HEK293 (cell line): ENCODE measurements at regions not wholly inside any gene's neighbourhood (a gene's known extent, or its start where the extent isn't known, plus 50 kb on each side); places are given as distances from the start of the nearest gene placed in this dataset.

Source experiments
- CTCF ChIA-PET: fragments of 350-600 bp; formaldehyde crosslinking; extraction: SDS; loops from one replicate; lab custom pipeline; 2021; ENCODE audit warnings: antibody characterized with exemption; lab: Yijun Ruan, JAX
- POLR2A ChIA-PET: fragments of 300-600 bp; formaldehyde crosslinking; extraction: SDS; loops from one replicate; lab custom pipeline; 2020; ENCODE audit warnings: antibody characterized with exemption, inconsistent platforms; lab: Yijun Ruan, JAX
- H3K27ac ChIP-seq: fragments of 200-500 bp; sonication (Bioruptor generic); 2 replicates; pipeline ENCODE4 v1.5.1; 2014; ENCODE audit warnings: low read depth, low read length, control low read depth, inconsistent platforms; ENCODE audit errors: extremely low read depth
- H3K36me3 ChIP-seq, 2 experiments: fragments of 200-500 bp in 1 of 2; sonication (Bioruptor generic) in 1 of 2; 1 replicate in 1 of 2; 2 replicates in 1 of 2; pipeline ENCODE4 v1.5.1; 2014 to 2017; ENCODE audit warnings: inconsistent platforms in 2 of 2, low read length in 2 of 2; ENCODE audit not compliant: control insufficient read depth in 2 of 2, insufficient read depth in 1 of 2
- H3K4me1 ChIP-seq: fragments of 200-500 bp; sonication (Bioruptor generic); 2 replicates; pipeline ENCODE4 v1.5.1; 2014; ENCODE audit warnings: mild to moderate bottlenecking, low read length, inconsistent platforms; ENCODE audit not compliant: control insufficient read depth, insufficient read depth
- H3K4me3 ChIP-seq: 2 replicates; pipeline ENCODE4 v1.5.1; 2011; ENCODE audit warnings: low read depth, mild to moderate bottlenecking, control low read depth, low read length, moderate library complexity
- H3K9me3 ChIP-seq: fragments of 200-500 bp; sonication (Bioruptor generic); 2 replicates; pipeline ENCODE4 v1.5.1; 2014; ENCODE audit warnings: low read depth, low read length, inconsistent platforms; ENCODE audit not compliant: control insufficient read depth, insufficient read depth
- BCL11A ChIP-seq: fragments of 450-650 bp; formaldehyde crosslinking; IDR thresholded peaks from 2 replicates; pipeline ENCODE4 v1.5.1; 2016; ENCODE audit warnings: low read depth, missing biosample characterization, missing genetic modification characterization
- BCL11B ChIP-seq: fragments of 450-650 bp; formaldehyde crosslinking; IDR thresholded peaks from 2 replicates; pipeline ENCODE4 v1.5.1; 2016; ENCODE audit warnings: low read depth, missing biosample characterization, missing genetic modification characterization
- EGR2 ChIP-seq: fragments of 450-650 bp; formaldehyde crosslinking; IDR thresholded peaks from 2 replicates; pipeline ENCODE4 v1.5.1; 2016; ENCODE audit warnings: low read depth, missing biosample characterization, missing genetic modification characterization
- GLI4 ChIP-seq: fragments of 450-650 bp; formaldehyde crosslinking; IDR thresholded peaks from 2 replicates; pipeline ENCODE4 v1.5.1; 2016; ENCODE audit warnings: missing biosample characterization, missing genetic modification characterization
- GLIS1 ChIP-seq: fragments of 450-650 bp; formaldehyde crosslinking; IDR thresholded peaks from 2 replicates; pipeline ENCODE4 v1.5.1; 2016; ENCODE audit warnings: missing biosample characterization, missing genetic modification characterization
- IKZF3 ChIP-seq: fragments of 450-650 bp; IDR thresholded peaks from 2 replicates; pipeline ENCODE4 v1.5.0; 2018; ENCODE audit warnings: missing biosample characterization, mild to moderate bottlenecking, missing genetic modification characterization, moderate library complexity
- KLF1 ChIP-seq: fragments of 450-650 bp; formaldehyde crosslinking; IDR thresholded peaks from 2 replicates; pipeline ENCODE4 v1.5.1; 2016; ENCODE audit warnings: missing biosample characterization, missing genetic modification characterization
- KLF10 ChIP-seq: fragments of 450-650 bp; IDR thresholded peaks from 2 replicates; pipeline ENCODE4 v1.5.1; 2018; ENCODE audit warnings: missing biosample characterization, mild to moderate bottlenecking, missing genetic modification characterization
- KLF8 ChIP-seq: fragments of 450-650 bp; formaldehyde crosslinking; IDR thresholded peaks from 2 replicates; pipeline ENCODE4 v1.5.1; 2016; ENCODE audit warnings: missing biosample characterization, missing genetic modification characterization
- KLF9 ChIP-seq: fragments of 450-650 bp; formaldehyde crosslinking; IDR thresholded peaks from 2 replicates; pipeline ENCODE4 v1.5.1; 2016; ENCODE audit warnings: missing biosample characterization, missing genetic modification characterization, low read depth
- PRDM1 ChIP-seq: fragments of 450-650 bp; formaldehyde crosslinking; IDR thresholded peaks from 2 replicates; pipeline ENCODE4; 2016; ENCODE audit warnings: missing biosample characterization, missing genetic modification characterization
- PRDM4 ChIP-seq: fragments of 450-650 bp; formaldehyde crosslinking; IDR thresholded peaks from 2 replicates; pipeline ENCODE4 v1.5.1; 2017; ENCODE audit warnings: missing biosample characterization, missing genetic modification characterization
- SP7 ChIP-seq: fragments of 450-650 bp; formaldehyde crosslinking; IDR thresholded peaks from 2 replicates; pipeline ENCODE4 v1.5.1; 2016; ENCODE audit warnings: missing biosample characterization, missing genetic modification characterization
- WT1 ChIP-seq: fragments of 450-650 bp; formaldehyde crosslinking; IDR thresholded peaks from 2 replicates; pipeline ENCODE4 v1.5.1; 2016; ENCODE audit warnings: missing biosample characterization, missing genetic modification characterization
- YY1 ChIP-seq: fragments of 450-650 bp; formaldehyde crosslinking; IDR thresholded peaks from 2 replicates; pipeline ENCODE4 v1.5.1; 2018; ENCODE audit warnings: missing biosample characterization, missing genetic modification characterization
- ZFHX2 ChIP-seq: fragments of 450-650 bp; formaldehyde crosslinking; conservative IDR thresholded peaks from 2 replicates; pipeline ENCODE4 v1.5.1; 2016; ENCODE audit warnings: missing biosample characterization, missing genetic modification characterization
- ZFP69B ChIP-seq: fragments of 450-650 bp; formaldehyde crosslinking; IDR thresholded peaks from 2 replicates; pipeline ENCODE4 v1.5.1; 2016; ENCODE audit warnings: missing biosample characterization, missing genetic modification characterization
- ZNF184 ChIP-seq: fragments of 450-650 bp; IDR thresholded peaks from 2 replicates; pipeline ENCODE4 v1.5.1; 2018; ENCODE audit warnings: missing biosample characterization, mild to moderate bottlenecking, missing genetic modification characterization
- ZNF24 ChIP-seq: fragments of 450-650 bp; formaldehyde crosslinking; IDR thresholded peaks from 2 replicates; pipeline ENCODE4 v1.5.1; 2016; ENCODE audit warnings: missing biosample characterization, missing genetic modification characterization
- ZNF391 ChIP-seq: fragments of 450-650 bp; formaldehyde crosslinking; IDR thresholded peaks from 2 replicates; pipeline ENCODE4 v1.5.1; 2016; ENCODE audit warnings: low read depth, missing biosample characterization, missing genetic modification characterization, borderline replicate concordance
- ZNF398 ChIP-seq: fragments of 450-650 bp; formaldehyde crosslinking; IDR thresholded peaks from 2 replicates; pipeline ENCODE4 v1.5.1; 2017; ENCODE audit warnings: missing biosample characterization, missing genetic modification characterization
- ZNF404 ChIP-seq: fragments of 450-650 bp; formaldehyde crosslinking; IDR thresholded peaks from 2 replicates; pipeline ENCODE4 v1.5.1; 2017; ENCODE audit warnings: missing biosample characterization, missing genetic modification characterization
- ZNF433 ChIP-seq: fragments of 450-650 bp; formaldehyde crosslinking; IDR thresholded peaks from 2 replicates; pipeline ENCODE4 v1.5.1; 2016; ENCODE audit warnings: missing biosample characterization, missing genetic modification characterization, low read depth
- ZNF530 ChIP-seq: fragments of 450-650 bp; formaldehyde crosslinking; IDR thresholded peaks from 2 replicates; pipeline ENCODE4 v1.5.1; 2016; ENCODE audit warnings: low read depth, missing biosample characterization, missing genetic modification characterization
- ZNF548 ChIP-seq: fragments of 450-650 bp; formaldehyde crosslinking; IDR thresholded peaks from 2 replicates; pipeline ENCODE4 v1.5.1; 2016; ENCODE audit warnings: missing biosample characterization, missing genetic modification characterization
- ZNF558 ChIP-seq: fragments of 450-650 bp; formaldehyde crosslinking; IDR thresholded peaks from 2 replicates; pipeline ENCODE4 v1.5.1; 2016; ENCODE audit warnings: missing biosample characterization, missing genetic modification characterization
- ZNF561 ChIP-seq: fragments of 450-650 bp; IDR thresholded peaks from 2 replicates; pipeline ENCODE4 v1.5.1; 2018; ENCODE audit warnings: missing biosample characterization, missing genetic modification characterization, borderline replicate concordance
- ZNF621 ChIP-seq: fragments of 450-650 bp; formaldehyde crosslinking; IDR thresholded peaks from 2 replicates; pipeline ENCODE4 v1.5.1; 2017; ENCODE audit warnings: missing biosample characterization, missing genetic modification characterization
- ZNF623 ChIP-seq: fragments of 450-650 bp; formaldehyde crosslinking; IDR thresholded peaks from 2 replicates; pipeline ENCODE4 v1.5.1; 2016; ENCODE audit warnings: missing biosample characterization, missing genetic modification characterization
- ZNF626 ChIP-seq: fragments of 450-650 bp; sonication (Bioruptor Pico); formaldehyde crosslinking; IDR thresholded peaks from 2 replicates; pipeline ENCODE4 v1.5.1; 2018; ENCODE audit warnings: missing biosample characterization, missing genetic modification characterization, inconsistent platforms
- TF ChIP-seq, protein P1 (sequence below): fragments of 450-650 bp; formaldehyde crosslinking; IDR thresholded peaks from 2 replicates; pipeline ENCODE4 v1.5.1; 2017; ENCODE audit warnings: missing biosample characterization, missing genetic modification characterization

DNA sequence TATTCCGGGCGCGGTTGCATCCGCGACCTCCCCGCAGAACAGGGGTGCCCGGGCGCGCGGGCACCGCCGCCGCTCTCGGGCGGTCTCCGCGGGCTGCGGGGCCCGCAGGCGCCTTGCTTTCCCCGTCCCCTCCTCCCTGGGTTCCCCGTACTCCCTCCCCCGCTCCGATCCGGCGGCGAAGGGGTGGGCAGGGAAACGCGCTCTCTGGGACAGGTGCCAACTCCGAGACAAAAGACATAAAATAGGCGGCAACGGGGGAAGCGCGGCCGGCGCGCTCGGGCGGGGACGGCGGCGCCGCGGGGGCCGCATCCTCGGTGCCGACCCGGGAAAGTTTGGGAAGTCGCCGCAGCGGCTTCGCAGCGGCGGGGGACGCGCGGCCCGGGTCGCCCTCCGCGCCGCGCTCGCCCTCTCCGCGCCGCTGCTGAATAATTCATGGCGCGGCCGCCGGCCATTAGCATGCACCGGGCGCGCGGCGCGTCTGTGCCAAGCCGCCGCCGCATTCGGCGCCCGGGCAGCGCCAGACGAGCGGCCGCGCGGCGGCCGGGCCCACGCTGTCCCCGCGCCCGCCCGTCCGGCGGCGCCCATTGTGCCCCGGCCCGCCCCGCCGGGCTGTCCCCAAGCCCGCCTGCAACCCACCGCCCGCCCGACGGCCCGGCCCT is 78.7 kb upstream of the PPARA start (continued):
- TF ChIP-seq ZNF398 (tag by site-specific recombination), result peak; percentile 89
- peak; percentile 31; the same call in 1 of the 2 replicates for TF ChIP-seq WT1 (tag by site-specific recombination)
- TF ChIP-seq BCL11A (tag by site-specific recombination), result no peak
- peak; percentile 95 for TF ChIP-seq ZNF561 (tag by site-specific recombination)
- peak; percentile 47; the same call in 1 of the 2 replicates for TF ChIP-seq YY1 (tag by site-specific recombination)
- peak; percentile 95 for TF ChIP-seq IKZF3 (tag by site-specific recombination)
- 0 out of 2 replicates have a peak, but pooled peaks have one; percentile 18 for TF ChIP-seq ZFP69B
- TF ChIP-seq EGR2, result 0 out of 2 replicates have a peak, but pooled peaks have one; percentile 35
- peak; percentile 49; the same call in 1 of the 2 replicates for TF ChIP-seq BCL11B (tag by site-specific recombination)
- TF ChIP-seq KLF8 (tag by site-specific recombination), result peak; percentile 81
- peak; percentile 74 for TF ChIP-seq ZFHX2 (tag by site-specific recombination)
- TF ChIP-seq KLF10 (tag by site-specific recombination), result peak; percentile 92
- peak; percentile 39; the same call in 1 of the 2 replicates for TF ChIP-seq KLF1 (tag by site-specific recombination)
- TF ChIP-seq GLIS1 (tag by site-specific recombination), result peak; percentile 58; the same call in 1 of the 2 replicates
- TF ChIP-seq, protein P1, sequence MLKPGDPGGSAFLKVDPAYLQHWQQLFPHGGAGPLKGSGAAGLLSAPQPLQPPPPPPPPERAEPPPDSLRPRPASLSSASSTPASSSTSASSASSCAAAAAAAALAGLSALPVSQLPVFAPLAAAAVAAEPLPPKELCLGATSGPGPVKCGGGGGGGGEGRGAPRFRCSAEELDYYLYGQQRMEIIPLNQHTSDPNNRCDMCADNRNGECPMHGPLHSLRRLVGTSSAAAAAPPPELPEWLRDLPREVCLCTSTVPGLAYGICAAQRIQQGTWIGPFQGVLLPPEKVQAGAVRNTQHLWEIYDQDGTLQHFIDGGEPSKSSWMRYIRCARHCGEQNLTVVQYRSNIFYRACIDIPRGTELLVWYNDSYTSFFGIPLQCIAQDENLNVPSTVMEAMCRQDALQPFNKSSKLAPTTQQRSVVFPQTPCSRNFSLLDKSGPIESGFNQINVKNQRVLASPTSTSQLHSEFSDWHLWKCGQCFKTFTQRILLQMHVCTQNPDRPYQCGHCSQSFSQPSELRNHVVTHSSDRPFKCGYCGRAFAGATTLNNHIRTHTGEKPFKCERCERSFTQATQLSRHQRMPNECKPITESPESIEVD (tag by site-specific recombination), result 0 out of 2 replicates have a peak, but pooled peaks have one; percentile 13
- 0 out of 2 replicates have a peak, but pooled peaks have one; percentile 27 for TF ChIP-seq KLF9
- TF ChIP-seq PRDM4 (tag by site-specific recombination), result 0 out of 2 replicates have a peak, but pooled peaks have one; percentile 27
- no peak for TF ChIP-seq ZNF621 (tag by site-specific recombination)
- TF ChIP-seq ZNF433 (tag by site-specific recombination), result no peak

- Histone ChIP-seq H3K9me3 (no peaks in the 10 kb centered on the region), H3K4me3 (peak overlapping the region; percentile 99), H3K36me3 (peaks cover 5 to 23% of the 10 kb centered on the region in 2 experiments; a peak in 1 of 3 replicates), H3K4me1 (peaks cover 25% of the 10 kb centered on the region), H3K27ac (peak overlapping the region; percentile 100)
- ChIA-PET POLR2A (interaction anchor here (0.7 to 3.4 kb wide), 8 partner anchors 12 to 223 kb away, joined by 3 to 25 read pairs (median 5); no protein-coding TSS in a partner anchor), CTCF (interaction anchor here (0.6 to 2.9 kb wide), 8 partner anchors 17 to 78 kb away, joined by 3 to 40 read pairs (median 5); no protein-coding TSS in a partner anchor)
- TF ChIP-seq KLF8 (tag by site-specific recombination) (peak; percentile 79; the same call in 1 of the 2 replicates), ZNF530 (tag by site-specific recombination) (no peak), SP7 (tag by site-specific recombination) (peak; percentile 30; the same call in 1 of the 2 replicates), ZNF391 (tag by site-specific recombination) (no peak), ZFHX2 (tag by site-specific recombination) (peak; percentile 68), ZNF548 (tag by site-specific recombination) (no peak), GLI4 (tag by site-specific recombination) (peak; percentile 20; the same call in 1 of the 2 replicates), ZNF623 (no peak), PRDM1 (tag by site-specific recombination) (peak; percentile 56), ZNF404 (tag by site-specific recombination) (no peak), ZNF558 (tag by site-specific recombination) (no peak), ZNF626 (tag by site-specific recombination) (no peak), ZNF184 (tag by site-specific recombination) (no peak), ZNF24 (tag by site-specific recombination) (no peak)
Measured at GRCh38 chr22:46072110-46072881, 78.0 kb upstream of the PPARA start.
